Retinal pigment epithelial cell (primary cell): ENCODE measurements at regions not wholly inside any gene's neighbourhood (a gene's known extent, or its start where the extent isn't known, plus 50 kb on each side); places are given as distances from the start of the nearest gene placed in this dataset.

Source experiments
- DNase-seq: peaks from one replicate; pipeline ENCODE4 v3.0.0-alpha.2; 2010; ENCODE audit warnings: low read depth
- H3K4me3 ChIP-seq: 2 replicates; pipeline ENCODE4 v1.5.1; 2011; ENCODE audit warnings: mild to moderate bottlenecking, low read length, control low read depth, moderate library complexity
- CTCF ChIP-seq: conservative IDR thresholded peaks from 2 replicates; pipeline ENCODE4 v1.5.1; 2011; ENCODE audit warnings: low read depth, low read length, control low read depth, inconsistent platforms

GRCh38 chr19:34834472-34835061 lies 61.6 kb upstream of the ZNF599 start:
- H3K4me3 ChIP-seq: no peak overlapping the region
- no peak for DNase-seq
- no peak for TF ChIP-seq CTCF

GRCh38 chr19:34832581-34833112 lies 59.6 kb upstream of the ZNF599 start:
- no peak for DNase-seq
- no peak for TF ChIP-seq CTCF
- no peak overlapping the region for H3K4me3 ChIP-seq

GRCh38 chr19:34831714-34832113 lies 58.7 kb upstream of the ZNF599 start:
- no peak overlapping the region for H3K4me3 ChIP-seq
- TF ChIP-seq CTCF: no peak
- no peak for DNase-seq

- no peak for DNase-seq
- no peak overlapping the region for H3K4me3 ChIP-seq
- no peak for TF ChIP-seq CTCF
Measured at GRCh38 chr19:34828156-34828555, 55.1 kb upstream of the ZNF599 start.

GRCh38 chr19:34825212-34825611 lies 52.2 kb upstream of the ZNF599 start:
- DNase-seq: no peak
- no peak overlapping the region for H3K4me3 ChIP-seq
- no peak for TF ChIP-seq CTCF

GRCh38 chr19:34824686-34825085 lies 51.7 kb upstream of the ZNF599 start:
- DNase-seq: no peak
- no peak for TF ChIP-seq CTCF
- no peak overlapping the region for H3K4me3 ChIP-seq
